ENCODE measurements at regions not wholly inside any gene's neighbourhood (a gene's known extent, or its start where the extent isn't known, plus 50 kb on each side); places are given as distances from the start of the nearest gene placed in this dataset.

DNA sequence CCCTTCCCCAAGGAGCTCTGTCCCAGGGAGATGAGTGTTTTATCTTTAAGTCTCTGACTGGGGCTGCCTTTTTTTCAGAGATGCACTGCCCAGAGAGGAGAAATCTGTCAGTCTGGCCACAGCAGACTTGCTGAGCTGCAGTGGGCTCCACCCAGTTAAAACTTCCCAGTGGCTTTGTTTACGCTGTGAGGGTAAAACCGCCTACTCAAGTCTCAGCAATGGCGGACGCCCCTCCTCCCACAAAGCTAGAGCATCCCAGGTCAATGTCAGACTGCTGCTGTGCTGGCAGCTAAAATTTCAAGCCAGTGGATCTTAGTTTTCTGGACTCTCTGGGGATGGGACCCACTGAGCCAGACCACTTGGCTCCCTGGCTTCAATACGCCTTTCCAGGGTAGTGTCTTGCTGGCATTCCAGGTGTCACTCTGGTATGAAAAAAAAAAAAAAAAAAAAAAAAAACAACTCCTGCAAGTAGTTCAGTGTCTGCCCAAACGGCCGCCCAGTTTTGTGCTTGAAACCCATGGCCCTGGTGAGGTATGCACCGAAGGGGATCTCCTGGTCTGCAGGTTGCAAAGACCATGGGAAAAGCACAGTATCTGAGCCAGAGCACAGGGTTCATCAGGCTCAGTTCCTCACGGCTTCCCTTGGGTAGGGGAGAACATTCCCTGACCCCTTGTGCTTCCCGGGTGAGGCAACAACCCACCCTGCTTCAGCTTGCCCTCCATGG is 1616.1 kb upstream of the ADGRL3 start:
- H3K4me3 ChIP-seq (replicated peaks in 1 of 2; ENCODE audit: low read depth in 2 of 2, low read length in 2 of 2), result no peak overlapping the region
- TF ChIP-seq, protein P1, sequence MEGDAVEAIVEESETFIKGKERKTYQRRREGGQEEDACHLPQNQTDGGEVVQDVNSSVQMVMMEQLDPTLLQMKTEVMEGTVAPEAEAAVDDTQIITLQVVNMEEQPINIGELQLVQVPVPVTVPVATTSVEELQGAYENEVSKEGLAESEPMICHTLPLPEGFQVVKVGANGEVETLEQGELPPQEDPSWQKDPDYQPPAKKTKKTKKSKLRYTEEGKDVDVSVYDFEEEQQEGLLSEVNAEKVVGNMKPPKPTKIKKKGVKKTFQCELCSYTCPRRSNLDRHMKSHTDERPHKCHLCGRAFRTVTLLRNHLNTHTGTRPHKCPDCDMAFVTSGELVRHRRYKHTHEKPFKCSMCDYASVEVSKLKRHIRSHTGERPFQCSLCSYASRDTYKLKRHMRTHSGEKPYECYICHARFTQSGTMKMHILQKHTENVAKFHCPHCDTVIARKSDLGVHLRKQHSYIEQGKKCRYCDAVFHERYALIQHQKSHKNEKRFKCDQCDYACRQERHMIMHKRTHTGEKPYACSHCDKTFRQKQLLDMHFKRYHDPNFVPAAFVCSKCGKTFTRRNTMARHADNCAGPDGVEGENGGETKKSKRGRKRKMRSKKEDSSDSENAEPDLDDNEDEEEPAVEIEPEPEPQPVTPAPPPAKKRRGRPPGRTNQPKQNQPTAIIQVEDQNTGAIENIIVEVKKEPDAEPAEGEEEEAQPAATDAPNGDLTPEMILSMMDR (IDR thresholded peaks at IDR 0.05; ENCODE audit: low read depth, low read length), result no peak
- no peak for DNase-seq (ENCODE audit: low read depth in 2 of 2)

- H3K4me3 ChIP-seq (replicated peaks in 1 of 2; ENCODE audit: low read depth in 2 of 2, low read length in 2 of 2), result no peak overlapping the region
- TF ChIP-seq, protein P1 (IDR thresholded peaks at IDR 0.05; ENCODE audit: low read depth, low read length), result no peak
- DNase-seq (ENCODE audit: low read depth in 2 of 2), result peak in 1 of 2 donors; percentile 1
These were observed 1602.4 kb upstream of the ADGRL3 start for GRCh38 chr4:59597536-59598329.

GRCh38 chr4:59598330-59598618 is 1601.9 kb upstream of the ADGRL3 start:
- no peak for DNase-seq (ENCODE audit: low read depth in 2 of 2)
- H3K4me3 ChIP-seq (replicated peaks in 1 of 2; ENCODE audit: low read depth in 2 of 2, low read length in 2 of 2), result no peak overlapping the region
- TF ChIP-seq, protein P1 (IDR thresholded peaks at IDR 0.05; ENCODE audit: low read depth, low read length), result no peak

DNA sequence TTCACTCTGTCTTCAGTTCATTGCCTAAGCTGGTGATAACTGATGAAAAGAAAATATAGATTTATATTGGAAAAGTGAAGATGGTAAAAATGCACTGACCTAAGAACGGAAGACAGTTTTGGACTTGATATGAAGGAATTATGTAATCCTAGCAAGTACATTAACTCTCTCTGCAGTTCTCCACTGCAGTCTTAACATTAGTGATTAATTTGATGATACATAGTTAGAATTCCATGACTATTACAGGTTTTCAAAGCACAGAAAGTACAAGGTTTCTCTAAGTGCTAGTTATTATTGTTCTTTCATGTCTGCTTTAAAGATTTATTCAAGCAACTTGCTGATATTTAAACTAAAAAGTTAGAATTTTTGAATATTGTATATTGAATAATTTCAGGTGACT is 1591.7 kb upstream of the ADGRL3 start:
- TF ChIP-seq, protein P1 (IDR thresholded peaks at IDR 0.05; ENCODE audit: low read depth, low read length), result no peak
- peak in 1 of 2 donors; percentile 60 for DNase-seq (ENCODE audit: low read depth in 2 of 2)
- no peak overlapping the region for H3K4me3 ChIP-seq (replicated peaks in 1 of 2; ENCODE audit: low read depth in 2 of 2, low read length in 2 of 2)

- peak; percentile 49 to 94 for DNase-seq (ENCODE audit: low read depth in 2 of 2)
These were observed 1587.9 kb upstream of the ADGRL3 start for GRCh38 chr4:59612235-59612634.

DNA sequence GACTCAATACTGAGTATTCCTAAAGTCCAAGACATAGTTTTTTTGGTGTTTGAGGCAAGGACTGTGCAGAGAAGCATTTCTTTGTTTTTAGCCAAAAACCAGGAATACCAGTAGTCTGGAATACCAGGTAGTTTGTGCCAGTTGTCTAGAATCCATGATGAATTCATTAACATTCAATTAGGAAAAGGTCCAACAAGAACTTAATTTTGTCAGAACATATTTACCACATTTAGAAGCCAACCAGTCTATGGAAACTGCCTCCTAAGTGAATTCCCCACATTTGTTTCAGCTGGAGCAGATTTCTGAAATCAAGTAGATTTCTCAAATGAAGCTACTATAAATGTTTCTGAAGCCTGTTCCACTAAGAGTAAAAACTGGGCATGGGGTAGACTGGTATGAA is 1584.8 kb upstream of the ADGRL3 start:
- no peak overlapping the region for H3K4me3 ChIP-seq (replicated peaks in 1 of 2; ENCODE audit: low read depth in 2 of 2, low read length in 2 of 2)
- TF ChIP-seq, protein P1 (IDR thresholded peaks at IDR 0.05; ENCODE audit: low read depth, low read length), result no peak
- no peak for DNase-seq (ENCODE audit: low read depth in 2 of 2)

More at GRCh38 chr4:59612235-59612634, 1587.9 kb upstream of the ADGRL3 start:
- no peak overlapping the region for H3K4me3 ChIP-seq (replicated peaks in 1 of 2; ENCODE audit: low read depth in 2 of 2, low read length in 2 of 2)
- TF ChIP-seq, protein P1 (IDR thresholded peaks at IDR 0.05; ENCODE audit: low read depth, low read length), result no peak
